ENCODE measurements at regions not wholly inside any gene's neighbourhood (a gene's known extent, or its start where the extent isn't known, plus 50 kb on each side); places are given as distances from the start of the nearest gene placed in this dataset.

DNA sequence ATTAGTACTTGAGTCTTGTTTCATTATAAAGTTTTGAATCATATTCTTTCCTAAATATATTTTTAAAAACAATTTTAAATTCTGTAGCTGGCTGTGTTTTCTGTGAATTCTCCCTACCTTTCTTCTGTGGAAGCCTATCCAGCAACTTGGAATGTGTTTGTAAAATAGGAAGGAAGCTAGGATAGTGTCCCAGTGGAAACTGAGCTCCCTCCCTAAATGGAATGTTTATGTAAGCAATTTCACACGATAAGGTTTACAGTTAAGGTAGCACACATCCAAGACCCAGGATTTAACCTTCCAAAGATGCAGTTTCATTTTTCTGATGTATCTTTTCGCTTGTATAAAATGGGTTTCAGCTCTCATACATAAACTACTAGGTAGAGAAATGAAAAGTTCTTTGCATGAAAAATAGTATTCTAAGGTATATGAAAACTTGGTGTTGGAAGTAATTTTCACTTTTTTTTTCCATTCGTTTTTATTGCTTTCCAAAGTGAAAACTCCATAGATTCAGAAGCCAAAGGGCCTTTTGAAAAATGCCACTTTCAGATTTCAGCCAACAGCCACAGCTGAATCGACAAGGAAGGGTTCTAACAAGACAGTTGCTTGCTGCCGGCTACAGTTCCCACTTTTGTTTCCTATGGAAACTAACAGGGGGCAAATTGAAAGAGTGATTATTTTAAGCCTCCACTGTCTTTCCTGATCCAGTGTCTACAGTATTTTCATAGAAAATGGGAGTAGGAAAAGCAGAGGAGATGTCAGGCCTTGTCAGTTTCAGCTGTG lies 405.1 kb upstream of the POU3F3 start:
- Histone ChIP-seq H3K27ac (ENCODE audit: low read length) (no peak overlapping the region), H3K4me1 (ENCODE audit: control insufficient read depth, insufficient read depth, low read length) (no peaks in the 10 kb centered on the region), H3K9ac (ENCODE audit: low read length in 2 of 2) (no peak overlapping the region), H3K4me3 (ENCODE audit: low read length in 2 of 2) (no peak overlapping the region), H3K9me3 (ENCODE audit: control insufficient read depth in 2 of 2, low read length in 2 of 2) (no peaks in the 10 kb centered on the region), H3K36me3 (ENCODE audit: control insufficient read depth in 2 of 2, insufficient read depth in 2 of 2, low read length in 2 of 2) (no peaks in the 10 kb centered on the region), H3K27me3 (ENCODE audit: control insufficient read depth in 1 of 2, insufficient read depth in 2 of 2, low read length in 2 of 2) (no peaks in the 10 kb centered on the region)

DNA sequence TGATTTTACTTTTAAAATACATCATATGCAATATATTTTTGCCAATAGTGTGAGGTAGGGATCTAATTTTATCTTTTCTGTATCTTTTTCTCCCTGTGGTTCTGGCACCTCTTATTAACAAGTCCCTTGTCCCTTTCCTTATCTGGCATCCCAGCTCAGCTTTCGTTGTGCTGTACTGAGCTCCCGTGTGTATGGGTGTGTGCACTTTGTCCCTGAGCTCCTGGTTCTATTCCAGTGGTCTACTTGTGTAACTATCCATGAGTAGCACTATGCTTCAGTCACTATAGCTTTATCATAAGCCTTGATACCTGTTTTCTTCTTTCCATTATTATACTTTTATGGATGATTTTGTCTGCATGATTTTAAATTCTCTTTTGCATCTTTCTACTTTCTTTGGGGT lies 401.4 kb upstream of the POU3F3 start:
- no peak overlapping the region for H3K9ac ChIP-seq (ENCODE audit: low read length in 2 of 2)
- H3K4me1 ChIP-seq (ENCODE audit: control insufficient read depth, insufficient read depth, low read length), result no peaks in the 10 kb centered on the region
- no peak overlapping the region for H3K4me3 ChIP-seq (ENCODE audit: low read length in 2 of 2)
- H3K36me3 ChIP-seq (ENCODE audit: control insufficient read depth in 2 of 2, insufficient read depth in 2 of 2, low read length in 2 of 2), result no peaks in the 10 kb centered on the region
- no peak overlapping the region for H3K27ac ChIP-seq (ENCODE audit: low read length)
- H3K9me3 ChIP-seq (ENCODE audit: control insufficient read depth in 2 of 2, low read length in 2 of 2), result no peaks in the 10 kb centered on the region
- no peaks in the 10 kb centered on the region for H3K27me3 ChIP-seq (ENCODE audit: control insufficient read depth in 1 of 2, insufficient read depth in 2 of 2, low read length in 2 of 2)

GRCh38 chr2:104462731-104463130 lies 391.2 kb upstream of the POU3F3 start:
- Histone ChIP-seq H3K36me3 (ENCODE audit: control insufficient read depth in 2 of 2, insufficient read depth in 2 of 2, low read length in 2 of 2) (no peaks in the 10 kb centered on the region), H3K4me1 (ENCODE audit: control insufficient read depth, insufficient read depth, low read length) (no peaks in the 10 kb centered on the region), H3K9ac (ENCODE audit: low read length in 2 of 2) (no peak overlapping the region), H3K4me3 (ENCODE audit: low read length in 2 of 2) (no peak overlapping the region), H3K9me3 (ENCODE audit: control insufficient read depth in 2 of 2, low read length in 2 of 2) (no peaks in the 10 kb centered on the region), H3K27ac (ENCODE audit: low read length) (no peak overlapping the region), H3K27me3 (ENCODE audit: control insufficient read depth in 1 of 2, insufficient read depth in 2 of 2, low read length in 2 of 2) (no peaks in the 10 kb centered on the region)

DNA sequence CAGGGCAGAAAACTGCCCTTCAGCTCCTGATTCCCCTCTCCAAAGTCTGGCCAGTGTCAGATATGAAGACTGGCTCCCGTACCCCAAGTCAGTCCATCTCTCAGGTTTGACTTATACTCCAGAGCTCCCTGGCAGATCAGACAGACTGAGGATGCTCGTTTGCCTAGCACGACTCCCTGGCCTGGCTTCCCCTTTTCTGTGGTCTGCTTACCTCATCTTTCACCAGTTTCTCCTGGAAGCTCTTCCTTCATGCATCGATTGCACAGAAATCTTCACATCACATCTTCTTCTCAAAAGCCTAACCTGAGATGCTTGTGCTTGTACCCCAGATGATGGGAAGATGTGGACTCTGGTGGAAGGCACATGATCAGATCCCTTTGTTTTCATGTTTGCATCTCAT lies 387.9 kb upstream of the POU3F3 start:
- Histone ChIP-seq H3K9me3 (ENCODE audit: control insufficient read depth in 2 of 2, low read length in 2 of 2) (no peaks in the 10 kb centered on the region), H3K4me3 (ENCODE audit: low read length in 2 of 2) (no peak overlapping the region), H3K27ac (ENCODE audit: low read length) (no peak overlapping the region), H3K27me3 (ENCODE audit: control insufficient read depth in 1 of 2, insufficient read depth in 2 of 2, low read length in 2 of 2) (peaks cover 0 to 2% of the 10 kb centered on the region in 2 donors), H3K4me1 (ENCODE audit: control insufficient read depth, insufficient read depth, low read length) (no peaks in the 10 kb centered on the region), H3K36me3 (ENCODE audit: control insufficient read depth in 2 of 2, insufficient read depth in 2 of 2, low read length in 2 of 2) (no peaks in the 10 kb centered on the region), H3K9ac (ENCODE audit: low read length in 2 of 2) (no peak overlapping the region)

- no peaks in the 10 kb centered on the region for H3K4me1 ChIP-seq (ENCODE audit: control insufficient read depth, insufficient read depth, low read length)
- H3K9ac ChIP-seq (ENCODE audit: low read length in 2 of 2), result no peak overlapping the region
- H3K27me3 ChIP-seq (ENCODE audit: control insufficient read depth in 1 of 2, insufficient read depth in 2 of 2, low read length in 2 of 2), result peaks cover 0 to 2% of the 10 kb centered on the region in 2 donors
- H3K9me3 ChIP-seq (ENCODE audit: control insufficient read depth in 2 of 2, low read length in 2 of 2), result no peaks in the 10 kb centered on the region
- no peaks in the 10 kb centered on the region for H3K36me3 ChIP-seq (ENCODE audit: control insufficient read depth in 2 of 2, insufficient read depth in 2 of 2, low read length in 2 of 2)
- H3K27ac ChIP-seq (ENCODE audit: low read length), result no peak overlapping the region
- no peak overlapping the region for H3K4me3 ChIP-seq (ENCODE audit: low read length in 2 of 2)
These were observed 385.1 kb upstream of the POU3F3 start for GRCh38 chr2:104468846-104469245.

DNA sequence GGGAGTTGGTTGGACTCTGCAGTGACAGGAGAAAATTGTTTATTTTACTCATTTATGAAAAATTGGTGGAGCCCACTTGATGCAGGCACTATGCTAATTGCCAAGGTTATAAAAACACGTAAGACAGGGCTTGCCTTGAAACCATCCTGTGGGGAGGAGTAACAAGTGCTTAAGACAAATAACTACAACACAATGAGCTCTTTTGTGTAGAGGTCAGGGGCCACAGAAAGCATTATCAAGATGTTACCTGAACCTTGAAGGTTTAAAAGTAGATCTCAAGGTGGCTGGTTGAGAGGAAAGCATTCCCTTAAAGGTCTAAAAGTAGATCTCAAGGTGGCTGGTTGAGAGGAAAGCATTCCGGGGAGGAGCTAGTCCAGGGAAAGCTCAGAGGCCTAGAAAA lies 381.8 kb upstream of the POU3F3 start:
- H3K4me1 ChIP-seq (ENCODE audit: control insufficient read depth, insufficient read depth, low read length), result no peaks in the 10 kb centered on the region
- no peaks in the 10 kb centered on the region for H3K9me3 ChIP-seq (ENCODE audit: control insufficient read depth in 2 of 2, low read length in 2 of 2)
- peaks cover 0 to 2% of the 10 kb centered on the region in 2 donors for H3K27me3 ChIP-seq (ENCODE audit: control insufficient read depth in 1 of 2, insufficient read depth in 2 of 2, low read length in 2 of 2)
- H3K4me3 ChIP-seq (ENCODE audit: low read length in 2 of 2), result no peak overlapping the region
- no peaks in the 10 kb centered on the region for H3K36me3 ChIP-seq (ENCODE audit: control insufficient read depth in 2 of 2, insufficient read depth in 2 of 2, low read length in 2 of 2)
- no peak overlapping the region for H3K27ac ChIP-seq (ENCODE audit: low read length)
- no peak overlapping the region for H3K9ac ChIP-seq (ENCODE audit: low read length in 2 of 2)

- no peaks in the 10 kb centered on the region for H3K36me3 ChIP-seq (ENCODE audit: control insufficient read depth in 2 of 2, insufficient read depth in 2 of 2, low read length in 2 of 2)
- H3K9me3 ChIP-seq (ENCODE audit: control insufficient read depth in 2 of 2, low read length in 2 of 2), result no peaks in the 10 kb centered on the region
- H3K27ac ChIP-seq (ENCODE audit: low read length), result no peak overlapping the region
- no peak overlapping the region for H3K9ac ChIP-seq (ENCODE audit: low read length in 2 of 2)
- H3K27me3 ChIP-seq (ENCODE audit: control insufficient read depth in 1 of 2, insufficient read depth in 2 of 2, low read length in 2 of 2), result peaks cover 0 to 2% of the 10 kb centered on the region in 2 donors
- H3K4me3 ChIP-seq (ENCODE audit: low read length in 2 of 2), result no peak overlapping the region
- no peaks in the 10 kb centered on the region for H3K4me1 ChIP-seq (ENCODE audit: control insufficient read depth, insufficient read depth, low read length)
These were observed 380.4 kb upstream of the POU3F3 start for GRCh38 chr2:104473546-104473945.

- Histone ChIP-seq H3K27ac (ENCODE audit: low read length) (no peak overlapping the region), H3K27me3 (ENCODE audit: control insufficient read depth in 1 of 2, insufficient read depth in 2 of 2, low read length in 2 of 2) (peaks cover 0 to 2% of the 10 kb centered on the region in 2 donors), H3K36me3 (ENCODE audit: control insufficient read depth in 2 of 2, insufficient read depth in 2 of 2, low read length in 2 of 2) (no peaks in the 10 kb centered on the region), H3K4me3 (ENCODE audit: low read length in 2 of 2) (no peak overlapping the region), H3K9ac (ENCODE audit: low read length in 2 of 2) (no peak overlapping the region), H3K4me1 (ENCODE audit: control insufficient read depth, insufficient read depth, low read length) (no peaks in the 10 kb centered on the region), H3K9me3 (ENCODE audit: control insufficient read depth in 2 of 2, low read length in 2 of 2) (no peaks in the 10 kb centered on the region)
These were observed 379.2 kb upstream of the POU3F3 start for GRCh38 chr2:104474716-104475115.

GRCh38 chr2:104476075-104476474 lies 377.8 kb upstream of the POU3F3 start:
- Histone ChIP-seq H3K27ac (ENCODE audit: low read length) (no peak overlapping the region), H3K27me3 (ENCODE audit: control insufficient read depth in 1 of 2, insufficient read depth in 2 of 2, low read length in 2 of 2) (no peaks in the 10 kb centered on the region), H3K36me3 (ENCODE audit: control insufficient read depth in 2 of 2, insufficient read depth in 2 of 2, low read length in 2 of 2) (no peaks in the 10 kb centered on the region), H3K4me1 (ENCODE audit: control insufficient read depth, insufficient read depth, low read length) (no peaks in the 10 kb centered on the region), H3K9ac (ENCODE audit: low read length in 2 of 2) (no peak overlapping the region), H3K4me3 (ENCODE audit: low read length in 2 of 2) (no peak overlapping the region), H3K9me3 (ENCODE audit: control insufficient read depth in 2 of 2, low read length in 2 of 2) (no peaks in the 10 kb centered on the region)

DNA sequence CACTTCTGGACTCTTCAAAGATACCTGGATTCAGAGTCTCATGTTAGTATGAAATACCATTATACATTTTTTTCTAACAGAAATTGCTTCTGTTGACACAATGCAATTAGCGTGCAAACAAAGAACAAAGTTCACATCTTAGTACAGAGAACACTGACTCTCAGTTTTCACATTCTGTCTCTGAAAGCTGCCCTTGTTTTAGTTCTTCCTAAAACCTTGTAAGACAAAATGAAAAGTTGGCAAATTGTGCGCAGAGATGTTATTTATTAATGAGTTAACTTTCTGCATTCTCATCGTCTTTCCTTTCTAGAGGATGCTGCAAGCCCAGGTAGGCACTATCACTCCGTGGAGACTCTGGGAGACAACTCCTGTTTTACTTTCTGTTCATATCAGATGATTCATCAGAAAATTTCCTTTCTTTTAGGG lies 377.3 kb upstream of the POU3F3 start:
- no peak overlapping the region for H3K4me3 ChIP-seq (ENCODE audit: low read length in 2 of 2)
- no peak overlapping the region for H3K27ac ChIP-seq (ENCODE audit: low read length)
- H3K4me1 ChIP-seq (ENCODE audit: control insufficient read depth, insufficient read depth, low read length), result no peaks in the 10 kb centered on the region
- no peaks in the 10 kb centered on the region for H3K9me3 ChIP-seq (ENCODE audit: control insufficient read depth in 2 of 2, low read length in 2 of 2)
- H3K27me3 ChIP-seq (ENCODE audit: control insufficient read depth in 1 of 2, insufficient read depth in 2 of 2, low read length in 2 of 2), result no peaks in the 10 kb centered on the region
- H3K36me3 ChIP-seq (ENCODE audit: control insufficient read depth in 2 of 2, insufficient read depth in 2 of 2, low read length in 2 of 2), result no peaks in the 10 kb centered on the region
- no peak overlapping the region for H3K9ac ChIP-seq (ENCODE audit: low read length in 2 of 2)

DNA sequence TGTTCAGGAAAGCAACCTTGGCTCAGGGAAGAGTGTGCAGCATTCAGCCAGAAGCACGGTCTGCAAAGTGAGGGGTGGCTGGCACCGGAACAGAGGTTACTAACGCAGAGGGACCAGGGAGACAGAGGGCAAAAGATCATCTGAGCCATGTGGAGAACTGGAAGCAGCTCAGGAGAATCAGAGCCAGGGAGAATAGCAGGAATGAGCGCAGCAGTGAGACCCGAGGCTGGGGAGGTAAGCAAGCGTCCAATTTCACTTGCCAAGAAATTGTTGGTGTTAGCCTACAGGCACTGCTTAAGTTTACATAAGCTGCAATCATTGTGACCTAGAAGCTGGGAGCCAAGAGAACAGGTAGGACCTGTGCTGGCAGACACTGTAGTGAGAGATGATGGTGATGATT lies 372.6 kb upstream of the POU3F3 start:
- Histone ChIP-seq H3K9me3 (ENCODE audit: control insufficient read depth in 2 of 2, low read length in 2 of 2) (no peaks in the 10 kb centered on the region), H3K9ac (ENCODE audit: low read length in 2 of 2) (no peak overlapping the region), H3K4me1 (ENCODE audit: control insufficient read depth, insufficient read depth, low read length) (no peaks in the 10 kb centered on the region), H3K36me3 (ENCODE audit: control insufficient read depth in 2 of 2, insufficient read depth in 2 of 2, low read length in 2 of 2) (no peaks in the 10 kb centered on the region), H3K27me3 (ENCODE audit: control insufficient read depth in 1 of 2, insufficient read depth in 2 of 2, low read length in 2 of 2) (no peaks in the 10 kb centered on the region), H3K27ac (ENCODE audit: low read length) (no peak overlapping the region), H3K4me3 (ENCODE audit: low read length in 2 of 2) (no peak overlapping the region)
